Neural progenitor cell (in vitro differentiated cells): ENCODE measurements at regions not wholly inside any gene's neighbourhood (a gene's known extent, or its start where the extent isn't known, plus 50 kb on each side); places are given as distances from the start of the nearest gene placed in this dataset.

Source experiments
- DNase-seq: peaks from one replicate; pipeline ENCODE4 v3.0.0-alpha.2; 2016; ENCODE audit warnings: low spot score
- H2AFZ ChIP-seq: fragments of 200-600 bp; sonication (generic); replicated peaks from 2 replicates; pipeline ENCODE4 v1.6.1; 2016; ENCODE audit warnings: antibody characterized with exemption
- H3F3A ChIP-seq: fragments of 200-600 bp; sonication (generic); 2 replicates; pipeline ENCODE4 v1.6.1; 2016; ENCODE audit warnings: antibody characterized with exemption, low read depth
- H3K27ac ChIP-seq: fragments of 200-600 bp; sonication (generic); 2 replicates; pipeline ENCODE4 v1.5.1; 2016; ENCODE audit warnings: mild to moderate bottlenecking
- H3K27me3 ChIP-seq: fragments of 200-600 bp; sonication (generic); 2 replicates; pipeline ENCODE4 v1.6.1; 2016; ENCODE audit warnings: mild to moderate bottlenecking, moderate library complexity
- H3K36me3 ChIP-seq: fragments of 200-600 bp; sonication (generic); 2 replicates; pipeline ENCODE4 v1.5.1; 2016
- H3K4me1 ChIP-seq: fragments of 200-600 bp; sonication (generic); 2 replicates; pipeline ENCODE4 v1.6.1; 2016; ENCODE audit warnings: mixed run types
- H3K4me2 ChIP-seq: fragments of 200-600 bp; sonication (generic); 2 replicates; pipeline ENCODE4 v1.6.1; 2016
- H3K4me3 ChIP-seq: fragments of 200-600 bp; sonication (generic); 2 replicates; pipeline ENCODE4 v1.5.1; 2016
- H3K79me2 ChIP-seq: fragments of 200-600 bp; sonication (generic); 2 replicates; pipeline ENCODE4 v1.6.1; 2016; ENCODE audit warnings: low read depth
- H3K9ac ChIP-seq: fragments of 200-600 bp; sonication (generic); 2 replicates; pipeline ENCODE4 v1.6.1; 2016
- H3K9me3 ChIP-seq: fragments of 200-600 bp; sonication (generic); 2 replicates; pipeline ENCODE4 v1.5.1; 2016; ENCODE audit warnings: low read depth
- H4K20me1 ChIP-seq: fragments of 200-600 bp; sonication (generic); 2 replicates; pipeline ENCODE4 v1.6.1; 2016; ENCODE audit warnings: low read depth
- H3K27ac Mint-ChIP-seq: 3 replicates; pipeline ENCODE4 v1.8.0; 2021; ENCODE audit warnings: mixed read lengths
- H3K27me3 Mint-ChIP-seq: 2 replicates; pipeline ENCODE4 v1.8.0; 2022; ENCODE audit warnings: low read depth, mild to moderate bottlenecking, inconsistent platforms, moderate library complexity, mixed read lengths; ENCODE audit not compliant: insufficient read depth
- H3K36me3 Mint-ChIP-seq: 3 replicates; pipeline ENCODE4 v1.8.0; 2021; ENCODE audit warnings: mixed read lengths
- H3K4me1 Mint-ChIP-seq: 3 replicates; pipeline ENCODE4 v1.8.0; 2021; ENCODE audit warnings: mixed read lengths
- H3K4me3 Mint-ChIP-seq: 3 replicates; pipeline ENCODE4 v1.8.0; 2021; ENCODE audit warnings: mild to moderate bottlenecking, moderate library complexity, mixed read lengths
- H3K9me3 Mint-ChIP-seq: 3 replicates; pipeline ENCODE4 v1.8.0; 2020; ENCODE audit warnings: mixed read lengths
- CTCF ChIP-seq: fragments of 200-600 bp; sonication (generic); IDR thresholded peaks from 2 replicates; pipeline ENCODE4 v1.5.1; 2017; ENCODE audit warnings: antibody characterized with exemption, mild to moderate bottlenecking
- EZH2 ChIP-seq: fragments of 200-600 bp; sonication (generic); IDR thresholded peaks from 2 replicates; pipeline ENCODE4 v1.6.1; 2017; ENCODE audit warnings: antibody characterized with exemption, mild to moderate bottlenecking, moderate library complexity
- EZH2phosphoT487 ChIP-seq: fragments of 200-600 bp; sonication (generic); IDR thresholded peaks from 2 replicates; pipeline ENCODE4 v1.6.1; 2017; ENCODE audit warnings: antibody characterized with exemption

GRCh38 chr22:48744283-48744641 is 1083.4 kb downstream of the BRD1 start:
- Mint-ChIP-seq H3K9me3 (peaks cover 5% of the 10 kb centered on the region), H3K27me3 (peaks cover 2% of the 10 kb centered on the region), H3K4me1 (peaks cover 3% of the 10 kb centered on the region), H3K36me3 (peaks cover 2% of the 10 kb centered on the region), H3K27ac (no peak overlapping the region), H3K4me3 (no peak overlapping the region)
- H3K4me2 ChIP-seq: no peak overlapping the region
- H3F3A ChIP-seq: no peaks in the 10 kb centered on the region
- no peak overlapping the region for H3K27ac ChIP-seq
- no peak overlapping the region for H2AFZ ChIP-seq
- no peaks in the 10 kb centered on the region for H3K4me1 ChIP-seq
- no peak overlapping the region for H3K4me3 ChIP-seq
- H3K9ac ChIP-seq: no peak overlapping the region
- H3K36me3 ChIP-seq: no peaks in the 10 kb centered on the region
- H3K9me3 ChIP-seq: no peaks in the 10 kb centered on the region
- H4K20me1 ChIP-seq: no peaks in the 10 kb centered on the region
- H3K79me2 ChIP-seq: no peaks in the 10 kb centered on the region
- H3K27me3 ChIP-seq: no peaks in the 10 kb centered on the region
- no peak for DNase-seq
- TF ChIP-seq EZH2phosphoT487 (no peak), CTCF (no peak), EZH2 (no peak)

- Histone ChIP-seq H3K4me2 (no peak overlapping the region), H3K36me3 (no peaks in the 10 kb centered on the region), H3F3A (no peaks in the 10 kb centered on the region), H3K9ac (no peak overlapping the region), H3K4me1 (no peaks in the 10 kb centered on the region), H3K4me3 (no peak overlapping the region), H3K9me3 (no peaks in the 10 kb centered on the region), H3K79me2 (no peaks in the 10 kb centered on the region), H3K27me3 (no peaks in the 10 kb centered on the region), H4K20me1 (no peaks in the 10 kb centered on the region), H3K27ac (no peak overlapping the region), H2AFZ (no peak overlapping the region)
- Mint-ChIP-seq H3K4me3 (no peak overlapping the region), H3K9me3 (peaks cover 5% of the 10 kb centered on the region), H3K27me3 (peaks cover 2% of the 10 kb centered on the region), H3K27ac (no peak overlapping the region), H3K36me3 (peaks cover 2% of the 10 kb centered on the region), H3K4me1 (peaks cover 3% of the 10 kb centered on the region)
- no peak for DNase-seq
- TF ChIP-seq CTCF (no peak), EZH2phosphoT487 (no peak), EZH2 (no peak)
Measured at GRCh38 chr22:48743601-48744282, 1083.9 kb downstream of the BRD1 start.

GRCh38 chr22:48742556-48743343 is 1084.9 kb downstream of the BRD1 start:
- TF ChIP-seq EZH2 (no peak), EZH2phosphoT487 (no peak), CTCF (no peak)
- no peaks in the 10 kb centered on the region for H3K79me2 ChIP-seq
- H3K36me3 ChIP-seq: no peaks in the 10 kb centered on the region
- H3F3A ChIP-seq: no peaks in the 10 kb centered on the region
- H2AFZ ChIP-seq: no peak overlapping the region
- H3K36me3 Mint-ChIP-seq: peaks cover 2% of the 10 kb centered on the region
- no peak overlapping the region for H3K4me3 ChIP-seq
- no peaks in the 10 kb centered on the region for H3K9me3 ChIP-seq
- H3K4me1 ChIP-seq: no peaks in the 10 kb centered on the region
- peak overlapping the region; percentile 84 for H3K27ac Mint-ChIP-seq
- H3K9ac ChIP-seq: no peak overlapping the region
- H3K27me3 Mint-ChIP-seq: peaks cover 5% of the 10 kb centered on the region
- peaks cover 5% of the 10 kb centered on the region for H3K9me3 Mint-ChIP-seq
- DNase-seq: no peak
- H3K4me1 Mint-ChIP-seq: peaks cover 3% of the 10 kb centered on the region
- no peak overlapping the region for H3K4me3 Mint-ChIP-seq
- no peaks in the 10 kb centered on the region for H3K27me3 ChIP-seq
- H3K27ac ChIP-seq: no peak overlapping the region
- H3K4me2 ChIP-seq: no peak overlapping the region
- no peaks in the 10 kb centered on the region for H4K20me1 ChIP-seq
